ENCODE measurements at regions not wholly inside any gene's neighbourhood (a gene's known extent, or its start where the extent isn't known, plus 50 kb on each side); places are given as distances from the start of the nearest gene placed in this dataset.
"Not testable (repeated sequence)": the region's sequence is repeated elsewhere in the genome, so short reads cannot be mapped to it uniquely, and the experiment has no call there.

- not testable (repeated sequence) for TF ChIP-seq PRDM15 (CRISPR knock-in tag; IDR thresholded peaks at IDR 0.05); KDM1A (IDR thresholded peaks at IDR 0.05; ENCODE audit: borderline replicate concordance); RFX5 (IDR thresholded peaks at IDR 0.05; ENCODE audit: low read depth, low read length); SP1 (IDR thresholded peaks at IDR 0.05; ENCODE audit: low read depth, low read length); POU2F2 (IDR thresholded peaks at IDR 0.05; ENCODE audit: borderline replicate concordance, low read depth, low read length); ESRRA (IDR thresholded peaks at IDR 0.05; ENCODE audit: low read length); EGR1 (IDR thresholded peaks at IDR 0.05; ENCODE audit: borderline replicate concordance in 1 of 2, low read depth in 2 of 2, low read length in 2 of 2); RAD51 (IDR thresholded peaks at IDR 0.05); ELK1 (IDR thresholded peaks at IDR 0.05; ENCODE audit: low read depth, low read length); REST (IDR thresholded peaks at IDR 0.05; ENCODE audit: low read depth, low read length); BHLHE40 (IDR thresholded peaks at IDR 0.05; ENCODE audit: borderline replicate concordance in 1 of 2, low read depth in 2 of 2, low read length in 1 of 2); HDAC2 (IDR thresholded peaks at IDR 0.05)
Observed at GRCh38 chr9:62565132-62565531, 1375.3 kb downstream of the SPATA31A7 start.

Data from GM12878 (cell line).